ENCODE measurements at regions not wholly inside any gene's neighbourhood (a gene's known extent, or its start where the extent isn't known, plus 50 kb on each side); places are given as distances from the start of the nearest gene placed in this dataset.

DNA sequence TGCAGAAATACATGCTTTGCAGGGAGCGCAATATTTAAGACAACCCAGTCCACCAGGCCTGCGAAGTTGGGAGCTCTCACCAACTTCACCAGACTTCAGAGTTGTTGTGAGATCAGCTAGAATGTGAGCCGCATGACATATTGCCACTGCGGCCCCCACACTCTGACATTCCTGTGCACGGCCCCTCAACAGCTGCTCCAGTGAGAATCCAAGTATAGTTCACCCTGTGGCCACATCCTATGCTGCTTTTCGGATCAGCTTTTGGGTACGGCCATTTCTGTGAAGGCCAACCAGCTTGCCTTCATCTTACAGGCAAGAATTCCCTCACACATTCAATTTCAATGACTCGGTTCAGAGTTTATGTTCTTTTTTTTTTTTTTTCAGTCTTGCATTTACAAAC lies 177.8 kb downstream of the SOX11 start:
- TF ChIP-seq POLR2A (IDR thresholded peaks at IDR 0.05; ENCODE audit: low read length) = no peak
- TF ChIP-seq GATA1 (IDR thresholded peaks at IDR 0.05; ENCODE audit: low read depth, low read length) = no peak
